Heart left ventricle (tissue), 13 donors: ENCODE measurements at regions not wholly inside any gene's neighbourhood (a gene's known extent, or its start where the extent isn't known, plus 50 kb on each side); places are given as distances from the start of the nearest gene placed in this dataset.

Experiments
- POLR2A ChIP-seq, 2 donors: fragments of 450-650 bp; IDR thresholded peaks; one replicate each; pipeline ENCODE4 v1.6.1; 2017; ENCODE audit warnings: antibody characterized with exemption in 2 of 2, mild to moderate bottlenecking in 2 of 2, moderate library complexity in 2 of 2
- TF ChIP-seq, protein P1 (sequence below), 12 donors: fragments of 200-600 bp; sonication (generic) in 4 of 12; IDR thresholded peaks; one replicate each; pipeline versions ENCODE4 v1.5.0 to v1.8.0; 2018 to 2022; ENCODE audit warnings: antibody characterized with exemption in 12 of 12, mild to moderate bottlenecking in 5 of 12
- donor health status: ischemic (EF 13 %, LVEDD 7.1; RV severe dilation, severe dysfunction).
- donor health status: DM: no; HTN: yes; CAD: no.
- donor health status: DM: no; HTN: no; CAD: no.
- donor health status: ischemic (EF 25% LVEDD 6.9; RV normal size, moderate dysfunction).
- donor health status: ischemic (EF 25% LVEDD 5.7; RV mildly dilated, moderate dysfunction).
- donor health status: ischemic (EF 35%, LVEDD 5.7; RV mildly dilated, moderate dysfunction).
- donor health status: nonischemic (EF 11% LVEDD 7.7; RV severe dilation, severe dysfunction).
- donor health status: DM: yes; HTN: yes; CAD: no.
- donor health status: PGD.
- donor health status: ischemic (EF 29% LVEDD 5.4; RV normal size, mild dysfunction).
- donor health status: nonischemic (EF 23%, LVEDD 6.1; RV moderate dilation, normal function).

DNA sequence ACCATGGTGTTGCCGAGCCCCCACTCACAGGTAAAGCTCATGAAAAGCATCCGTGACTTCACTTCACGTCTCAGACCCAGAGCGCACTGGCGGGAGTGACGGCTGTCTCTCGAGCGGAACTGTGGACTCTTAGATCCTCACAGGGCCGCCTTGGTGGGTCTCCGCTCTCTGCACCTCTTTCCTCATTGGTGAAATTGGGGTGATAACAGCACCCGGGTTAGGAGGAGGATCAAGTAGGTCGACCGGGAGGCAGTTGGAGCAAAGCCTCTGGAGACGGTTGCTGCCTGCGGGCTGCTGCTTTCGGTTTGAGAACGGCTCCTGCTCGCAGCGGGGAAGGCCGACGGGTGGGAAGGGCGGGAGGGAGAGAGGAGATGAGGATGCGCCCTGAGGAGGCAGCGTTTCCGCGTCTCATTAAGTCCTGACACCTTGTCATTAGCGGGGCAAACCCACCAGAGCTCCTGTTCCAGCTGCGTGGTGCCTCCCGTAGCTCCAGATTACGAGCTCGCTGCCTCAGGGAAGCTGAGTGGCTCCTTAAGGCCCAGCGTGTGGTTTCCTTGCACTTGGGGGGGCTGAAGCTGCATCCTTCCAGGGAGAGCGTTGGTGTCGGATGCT lies 51.9 kb upstream of the CFAP46 start:
- TF ChIP-seq, protein P1, sequence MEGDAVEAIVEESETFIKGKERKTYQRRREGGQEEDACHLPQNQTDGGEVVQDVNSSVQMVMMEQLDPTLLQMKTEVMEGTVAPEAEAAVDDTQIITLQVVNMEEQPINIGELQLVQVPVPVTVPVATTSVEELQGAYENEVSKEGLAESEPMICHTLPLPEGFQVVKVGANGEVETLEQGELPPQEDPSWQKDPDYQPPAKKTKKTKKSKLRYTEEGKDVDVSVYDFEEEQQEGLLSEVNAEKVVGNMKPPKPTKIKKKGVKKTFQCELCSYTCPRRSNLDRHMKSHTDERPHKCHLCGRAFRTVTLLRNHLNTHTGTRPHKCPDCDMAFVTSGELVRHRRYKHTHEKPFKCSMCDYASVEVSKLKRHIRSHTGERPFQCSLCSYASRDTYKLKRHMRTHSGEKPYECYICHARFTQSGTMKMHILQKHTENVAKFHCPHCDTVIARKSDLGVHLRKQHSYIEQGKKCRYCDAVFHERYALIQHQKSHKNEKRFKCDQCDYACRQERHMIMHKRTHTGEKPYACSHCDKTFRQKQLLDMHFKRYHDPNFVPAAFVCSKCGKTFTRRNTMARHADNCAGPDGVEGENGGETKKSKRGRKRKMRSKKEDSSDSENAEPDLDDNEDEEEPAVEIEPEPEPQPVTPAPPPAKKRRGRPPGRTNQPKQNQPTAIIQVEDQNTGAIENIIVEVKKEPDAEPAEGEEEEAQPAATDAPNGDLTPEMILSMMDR (IDR thresholded peaks at IDR 0.05): no peak
- no peak for TF ChIP-seq POLR2A (IDR thresholded peaks at IDR 0.05)
